ENCODE measurements at regions not wholly inside any gene's neighbourhood (a gene's known extent, or its start where the extent isn't known, plus 50 kb on each side); places are given as distances from the start of the nearest gene placed in this dataset.

DNA sequence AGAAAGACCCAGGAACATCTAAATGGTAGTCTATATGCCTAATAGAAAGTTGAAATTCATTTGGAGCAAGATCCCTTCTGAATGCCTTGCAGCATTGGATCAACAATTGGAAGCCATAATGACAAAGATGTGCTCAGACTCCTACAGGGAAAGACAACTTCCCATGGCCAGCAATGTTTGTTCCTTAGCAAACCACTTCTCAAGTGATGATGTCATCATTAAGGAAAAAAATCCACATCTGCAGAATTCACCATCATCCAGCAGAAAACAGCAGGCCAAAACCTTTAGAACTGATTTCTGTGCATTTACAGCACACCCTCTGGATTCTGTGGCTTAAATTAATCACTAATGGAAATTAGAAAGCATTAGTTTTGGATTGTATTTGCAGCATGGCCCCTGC, 82.4 kb upstream of the ZIC3 start:
- no peak for DNase-seq

- DNase-seq = no peak
Measured at GRCh38 chrX:137482136-137482535, 83.8 kb upstream of the ZIC3 start.

DNA sequence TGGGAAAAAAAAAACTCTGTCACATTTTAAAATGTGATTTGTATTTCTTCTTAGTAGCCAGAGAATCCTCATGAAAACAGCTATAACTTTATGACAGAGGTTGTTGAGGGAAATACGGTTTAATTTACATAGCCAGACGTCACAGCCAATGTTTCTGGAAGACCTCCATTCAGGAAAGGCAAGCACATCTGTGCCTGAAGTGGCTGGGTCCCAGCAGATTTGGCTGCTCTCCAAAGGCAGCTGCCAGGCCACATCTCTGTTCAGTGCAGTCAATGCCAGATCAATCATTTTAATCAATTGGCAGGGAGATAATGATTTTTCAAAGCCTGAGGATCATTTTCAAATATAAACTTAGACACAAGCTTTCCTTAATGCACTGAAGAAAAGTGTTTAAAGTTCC, 86.5 kb upstream of the ZIC3 start:
- no peak for DNase-seq

GRCh38 chrX:137441711-137442110, 124.2 kb upstream of the ZIC3 start:
- DNase-seq = no peak

DNA sequence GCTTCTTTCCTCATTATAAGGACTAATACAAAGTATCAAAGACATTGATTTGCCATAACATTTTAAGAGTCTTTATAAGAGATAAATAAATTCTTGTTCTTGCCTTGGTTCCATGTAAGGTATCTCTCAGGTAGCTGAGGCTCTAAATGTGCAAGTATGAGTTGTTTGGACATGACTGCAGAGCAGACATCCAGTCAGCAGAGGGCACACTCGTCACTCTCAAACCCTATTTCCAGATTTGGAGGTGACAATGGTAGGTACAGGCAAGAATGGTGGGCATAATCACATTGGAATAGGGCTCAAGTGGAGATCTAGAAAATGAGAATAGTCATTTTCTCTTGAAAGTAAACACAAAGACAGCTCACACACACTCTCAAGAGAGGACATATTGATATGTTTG, 133.3 kb upstream of the ZIC3 start:
- no peak for DNase-seq

DNA sequence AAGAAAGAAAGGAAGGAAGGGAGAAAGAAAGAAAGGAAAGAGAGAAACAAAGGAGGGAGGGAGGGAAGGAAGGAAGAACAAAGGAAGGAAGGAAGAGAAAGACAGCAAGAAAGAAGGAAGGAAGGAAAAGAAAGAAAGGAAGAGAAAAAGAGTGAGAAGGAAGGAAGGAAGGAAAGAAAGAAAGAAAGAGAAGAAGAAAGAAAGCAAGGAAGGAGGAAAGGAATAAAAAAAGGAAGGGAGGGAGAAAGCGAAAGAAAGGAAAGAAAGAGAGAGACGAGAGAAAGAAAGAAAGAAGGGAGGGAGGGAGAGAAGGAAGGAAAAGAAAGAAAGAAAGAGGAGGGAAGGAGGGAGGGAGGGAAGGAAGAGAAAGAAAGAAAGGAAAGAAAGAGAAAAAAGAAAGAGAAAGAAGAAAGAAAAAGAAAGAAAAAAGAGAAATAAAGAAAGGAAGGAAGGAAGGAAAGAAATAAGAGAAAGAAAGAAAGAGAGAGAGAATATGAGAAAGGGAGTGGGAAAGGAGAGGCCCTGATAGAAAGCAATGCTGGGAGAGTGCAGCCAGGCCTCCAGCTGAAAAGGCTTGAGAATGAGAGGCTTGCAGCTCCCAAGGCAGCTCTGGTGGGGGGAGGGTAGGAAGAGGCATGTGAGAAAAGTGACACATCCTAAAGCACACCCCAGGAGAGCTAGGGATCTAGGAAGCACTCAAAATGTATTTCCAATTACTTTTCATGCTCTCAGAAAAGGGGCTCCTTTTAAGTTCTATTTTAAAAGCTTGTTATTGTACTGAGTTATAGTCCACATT, 134.0 kb upstream of the ZIC3 start:
- no peak for DNase-seq

- no peak for DNase-seq
Measured at GRCh38 chrX:137430984-137431475, 134.9 kb upstream of the ZIC3 start.

DNA sequence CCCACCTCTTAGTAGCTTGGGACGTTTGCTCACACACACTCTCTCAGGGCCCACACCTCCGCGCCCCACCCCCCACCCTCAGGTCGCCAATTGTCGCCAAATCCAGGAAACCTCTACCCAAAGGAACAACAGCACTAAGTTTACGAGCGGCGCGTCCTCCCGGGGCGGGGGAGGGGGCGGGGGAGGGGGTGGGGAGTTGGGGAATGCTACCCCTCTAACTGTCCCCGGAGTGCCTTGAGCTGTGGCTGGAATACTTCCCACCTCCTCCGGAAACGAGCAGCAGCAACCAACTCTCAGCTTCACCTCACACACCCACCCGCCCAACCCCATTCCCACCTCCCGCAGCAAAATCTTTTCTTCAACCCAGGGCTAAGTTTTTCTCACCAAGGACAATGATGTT, 135.6 kb upstream of the ZIC3 start:
- DNase-seq = no peak

DNA sequence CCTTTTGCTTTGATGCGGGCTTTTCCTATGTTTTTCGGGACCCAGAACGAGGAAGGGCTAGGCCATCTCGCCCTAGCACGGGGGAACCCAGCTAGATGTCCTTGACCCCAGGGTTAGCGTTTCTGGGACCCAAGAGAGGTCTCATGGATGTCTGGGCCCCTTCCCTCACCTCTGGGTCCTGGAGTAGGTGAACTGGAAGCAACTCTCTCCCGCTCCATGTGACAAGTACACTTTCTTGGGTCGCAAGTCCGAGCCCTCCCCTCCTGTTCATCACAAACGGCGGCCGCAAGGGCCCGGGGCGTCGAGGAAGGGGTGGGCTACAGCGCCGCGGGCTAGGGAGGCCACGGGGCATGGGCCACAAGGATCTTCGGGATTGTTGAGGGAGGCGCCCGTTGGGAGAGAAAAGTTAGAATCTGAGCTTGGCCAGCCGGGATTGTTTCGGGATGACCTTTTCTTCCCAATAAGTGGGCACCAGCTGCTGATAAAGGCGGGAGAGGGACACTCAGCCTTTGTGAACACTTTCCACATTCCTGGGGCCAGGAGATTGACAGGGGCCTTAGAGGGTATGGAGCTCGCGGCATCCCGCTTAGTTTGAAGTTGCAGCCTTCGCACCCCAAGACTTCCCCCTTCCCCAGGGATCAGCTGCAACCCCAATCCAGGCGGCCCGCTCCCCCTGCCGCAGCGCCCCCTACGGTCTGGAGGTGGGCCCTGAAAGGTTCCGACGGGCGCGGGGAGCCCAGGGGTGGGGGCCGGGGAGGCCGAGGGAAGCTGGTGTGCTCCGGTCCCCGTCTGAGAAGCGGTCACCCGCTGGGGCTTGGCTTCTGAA, 136.9 kb upstream of the ZIC3 start:
- no peak for DNase-seq

DNA sequence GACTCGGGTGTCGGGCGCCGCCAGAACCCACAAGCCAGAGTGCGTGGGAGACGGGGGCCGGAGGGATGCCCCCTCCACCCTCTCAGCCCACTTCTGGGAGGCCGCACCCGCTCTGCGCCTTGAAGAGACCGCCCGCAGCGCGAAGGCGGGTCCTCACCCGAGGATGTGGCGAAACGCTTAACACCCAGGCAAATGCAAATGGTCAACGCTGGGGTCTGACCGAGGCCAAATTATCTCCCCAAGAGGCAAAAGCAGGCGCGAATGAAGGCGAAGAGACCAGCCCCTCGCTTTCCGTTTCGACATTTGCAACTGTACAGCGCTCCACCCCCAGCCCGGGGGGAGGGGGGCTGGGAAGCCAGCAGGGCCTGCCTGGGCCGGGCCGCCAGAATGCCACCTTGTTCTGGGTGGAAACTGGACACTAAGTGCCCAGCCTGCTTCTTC, 137.7 kb upstream of the ZIC3 start:
- DNase-seq = no peak

DNA sequence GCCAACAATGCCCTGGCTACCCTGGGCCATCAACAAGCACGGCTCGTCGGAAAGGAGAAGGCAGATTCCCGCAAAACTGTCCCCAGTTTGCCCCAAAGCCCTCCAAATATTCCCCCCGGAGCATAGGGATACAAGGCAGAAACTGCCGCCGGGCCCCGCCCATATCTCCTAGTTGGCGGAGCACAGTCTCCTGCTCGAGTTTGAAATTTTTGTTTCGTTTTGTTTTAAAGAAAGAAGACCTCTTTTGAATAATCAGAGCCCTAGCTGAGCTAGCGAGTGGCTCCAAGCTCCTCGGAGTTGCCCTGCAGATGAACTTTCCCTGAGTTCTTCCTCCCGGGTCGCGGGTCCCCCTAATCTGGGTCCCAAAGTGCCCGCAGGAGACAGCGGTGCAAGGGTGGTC, 138.1 kb upstream of the ZIC3 start:
- DNase-seq = no peak

DNA sequence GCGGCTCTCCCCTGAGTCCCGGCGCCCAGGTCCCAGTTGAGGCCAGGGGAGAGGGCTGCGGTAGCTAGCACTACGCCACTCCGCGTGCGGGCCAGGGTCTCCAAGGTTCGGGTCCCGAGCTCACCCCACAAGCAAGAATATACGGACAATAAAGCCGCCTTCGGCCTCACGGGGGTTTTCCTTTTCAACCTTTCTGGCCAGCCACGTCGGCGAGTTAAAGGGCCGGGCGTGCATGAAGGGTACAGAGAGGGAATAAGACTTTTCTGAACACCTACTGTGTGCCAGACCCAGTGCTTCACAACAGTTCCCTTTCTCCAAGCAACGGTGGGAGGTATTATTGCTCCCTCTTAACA, 138.5 kb upstream of the ZIC3 start:
- no peak for DNase-seq

DNA sequence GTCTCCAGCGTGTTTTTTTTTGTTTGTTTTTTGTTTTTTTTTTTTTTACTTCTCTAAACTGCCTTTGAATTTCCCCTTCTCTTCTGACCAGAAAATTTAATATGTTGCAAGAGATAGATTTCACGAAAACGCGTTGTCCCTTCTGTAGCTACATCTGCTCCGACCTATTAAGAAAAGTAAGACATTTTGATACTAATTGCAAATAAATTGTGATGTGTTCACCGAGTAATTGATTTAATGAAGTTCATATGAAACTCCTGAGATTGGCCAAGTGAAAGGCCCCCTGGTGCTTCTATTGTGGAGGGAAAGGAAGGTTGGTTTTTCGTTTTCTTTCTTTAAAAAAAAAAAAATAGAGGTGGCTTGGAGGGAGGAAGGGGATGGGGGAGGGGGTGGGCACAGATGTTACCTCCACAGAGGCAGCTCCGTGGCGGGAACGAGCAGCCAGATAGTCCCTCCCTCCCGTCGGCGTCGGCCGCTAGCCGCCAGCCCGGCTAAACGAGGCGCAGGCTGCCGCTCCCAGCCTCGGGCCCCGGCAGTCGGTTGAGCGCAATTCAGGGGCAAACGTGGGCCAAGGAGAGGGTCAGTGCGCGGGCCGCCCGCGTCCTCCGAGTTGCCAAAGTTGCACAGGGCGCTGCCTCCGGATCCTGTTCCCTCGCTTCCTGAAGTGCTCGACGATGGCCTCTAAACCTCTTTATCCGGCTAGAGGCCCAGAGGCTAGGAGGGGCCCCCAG, 139.1 kb upstream of the ZIC3 start:
- DNase-seq = no peak

DNA sequence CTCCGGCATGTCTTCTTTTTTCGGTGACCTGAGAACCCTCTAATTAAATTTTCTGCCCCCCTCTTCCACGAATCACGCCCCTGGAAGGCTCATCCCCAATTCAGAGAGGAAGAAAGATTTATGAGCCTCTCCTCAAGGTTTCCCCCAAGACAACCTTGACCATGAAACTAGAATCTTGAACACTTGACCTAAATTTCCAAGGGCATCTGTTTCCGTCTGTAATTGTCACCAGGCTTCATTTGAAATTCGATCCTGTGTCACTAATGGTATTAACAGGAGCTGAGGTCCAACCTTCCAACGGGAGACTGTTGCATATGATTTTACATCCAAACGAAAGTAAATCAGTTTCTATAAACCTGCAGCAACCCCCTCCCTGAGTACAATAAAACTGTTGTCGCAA, 139.9 kb upstream of the ZIC3 start:
- DNase-seq = no peak

DNA sequence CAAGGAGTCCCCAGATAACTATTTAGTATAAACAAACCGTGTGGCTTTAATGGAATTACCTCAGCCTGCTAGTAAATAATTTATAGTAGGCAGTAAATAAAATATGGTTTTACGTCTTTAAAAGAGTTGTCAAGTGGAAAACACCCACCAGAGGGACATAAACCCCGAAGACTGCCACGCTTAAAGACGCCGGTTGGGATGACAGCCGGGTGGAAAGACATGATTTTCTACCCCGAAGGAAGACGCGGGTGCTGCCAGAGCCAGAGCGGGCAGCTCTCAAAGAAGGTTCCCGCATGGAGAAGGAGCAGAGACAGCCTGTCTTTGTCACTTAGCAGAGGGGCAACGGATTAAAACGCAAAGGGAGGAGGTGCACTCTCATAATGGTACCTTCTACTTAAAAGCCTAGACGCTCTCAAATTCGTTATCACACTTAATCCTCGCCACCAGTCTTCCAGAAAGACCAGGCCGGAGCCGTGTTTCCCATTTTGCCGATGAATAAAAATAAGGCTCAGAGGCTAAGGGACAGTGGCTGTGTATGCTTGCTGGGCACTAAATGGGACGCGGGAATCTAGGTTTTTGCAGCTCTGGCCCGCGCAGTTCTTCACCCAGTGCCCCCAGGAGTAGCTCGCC, 140.5 kb upstream of the ZIC3 start:
- no peak for DNase-seq

DNA sequence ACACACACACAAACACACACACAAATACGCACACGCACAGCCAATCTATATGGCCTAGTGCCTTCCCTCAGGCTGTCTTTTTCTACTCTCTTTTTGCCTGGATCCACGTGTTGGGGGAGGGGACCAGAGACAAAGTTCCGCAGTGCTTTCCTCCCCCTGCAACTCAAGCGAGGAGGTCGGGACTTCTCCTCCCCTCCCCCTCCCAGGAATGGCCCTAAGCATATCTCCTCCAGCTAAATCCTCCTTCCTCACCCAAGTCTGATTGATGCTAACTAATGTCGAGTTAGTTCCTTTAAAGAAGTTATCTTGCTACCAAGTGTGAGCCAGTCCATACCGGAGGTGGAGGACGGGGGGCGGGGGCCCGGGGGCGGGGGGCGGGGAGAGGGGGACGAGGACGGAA, 141.2 kb upstream of the ZIC3 start:
- DNase-seq = no peak

GRCh38 chrX:137423241-137423640, 142.7 kb upstream of the ZIC3 start:
- no peak for DNase-seq

- no peak for DNase-seq
Measured at GRCh38 chrX:137418086-137418485, 147.8 kb upstream of the ZIC3 start.

DNA sequence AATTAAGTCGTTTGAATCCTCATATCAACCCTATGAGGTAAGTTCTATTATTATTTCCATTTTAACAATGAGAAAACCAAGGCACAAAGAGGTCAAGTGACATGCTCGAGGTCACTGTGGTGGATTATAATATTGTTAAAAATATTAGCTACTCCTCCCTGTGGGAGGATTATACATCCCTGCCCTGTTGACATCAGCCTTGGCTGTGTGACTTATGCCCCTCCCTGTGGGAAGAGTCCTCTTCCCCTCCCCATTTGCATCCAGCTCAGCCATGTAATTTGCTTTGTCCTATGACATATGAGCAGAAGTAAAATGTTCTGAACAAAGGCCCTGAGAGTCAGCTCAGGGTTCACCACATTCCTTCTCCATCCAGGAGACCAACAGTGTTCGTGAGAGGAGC, 152.7 kb upstream of the ZIC3 start:
- DNase-seq = no peak

GRCh38 chrX:137405449-137406140, 160.3 kb upstream of the ZIC3 start:
- no peak for DNase-seq

DNA sequence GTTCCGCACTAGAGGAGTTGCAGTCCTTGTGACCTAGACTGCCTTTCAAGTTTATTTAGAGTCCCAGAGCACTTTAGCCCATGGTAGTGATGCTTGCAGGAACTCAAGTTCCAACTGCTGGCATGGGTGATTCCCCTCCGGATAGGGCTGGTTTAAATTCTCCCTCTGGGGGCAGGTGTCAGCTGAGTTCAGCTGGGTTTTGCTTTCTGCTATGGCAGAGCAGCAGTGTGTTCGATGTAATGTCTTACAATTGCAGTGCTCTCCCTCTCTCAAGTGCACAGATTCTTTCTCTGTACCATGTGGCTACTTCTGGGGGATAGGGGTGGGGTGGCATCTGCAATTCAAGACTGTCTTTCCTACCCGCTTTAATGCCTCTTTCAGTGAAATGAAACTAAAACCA, 164.8 kb upstream of the ZIC3 start:
- DNase-seq = no peak

- no peak for DNase-seq
Measured at GRCh38 chrX:137387646-137388045, 178.3 kb upstream of the ZIC3 start.

Data from kidney glomerular epithelial cell (primary cell).